Mesenchymal stem cell (in vitro differentiated cells and primary cell): ENCODE measurements at regions not wholly inside any gene's neighbourhood (a gene's known extent, or its start where the extent isn't known, plus 50 kb on each side); places are given as distances from the start of the nearest gene placed in this dataset.

Experiments used
- DNase-seq: peaks from one replicate; pipeline ENCODE4 v3.0.0-alpha.2; 2013
- H2AFZ ChIP-seq: one replicate; pipeline ENCODE4 v1.6.1; 2013; ENCODE audit warnings: low read depth, mild to moderate bottlenecking, control low read depth, inconsistent platforms, low read length, moderate library complexity
- H2AK5ac ChIP-seq: 2 replicates; pipeline ENCODE4 v1.6.1; 2013; ENCODE audit warnings: low read length, moderate library complexity, mild to moderate bottlenecking, inconsistent platforms; ENCODE audit not compliant: severe bottlenecking
- H2BK120ac ChIP-seq: one replicate; pipeline ENCODE4 v1.6.1; 2013; ENCODE audit warnings: low read depth, mild to moderate bottlenecking, inconsistent platforms, low read length, moderate library complexity
- H2BK12ac ChIP-seq, 2 experiments: one replicate each; pipeline ENCODE4 v1.6.1; 2013; ENCODE audit warnings: inconsistent platforms in 2 of 2, low read length in 2 of 2, mild to moderate bottlenecking in 2 of 2, moderate library complexity in 2 of 2, control low read depth in 1 of 2
- H2BK15ac ChIP-seq: one replicate; pipeline ENCODE4 v1.6.1; 2013; ENCODE audit warnings: mild to moderate bottlenecking, low read depth, inconsistent platforms; ENCODE audit not compliant: poor library complexity, severe bottlenecking
- H2BK5ac ChIP-seq: 2 replicates; pipeline ENCODE4 v1.6.1; 2013; ENCODE audit warnings: low read depth, mild to moderate bottlenecking, low read length, control low read depth, inconsistent platforms; ENCODE audit not compliant: poor library complexity, severe bottlenecking
- H3K14ac ChIP-seq, 2 experiments: one replicate each; pipeline ENCODE4 v1.6.1; 2013; ENCODE audit warnings: inconsistent platforms in 2 of 2, low read length in 2 of 2, control low read depth in 1 of 2, mild to moderate bottlenecking in 1 of 2, moderate library complexity in 1 of 2
- H3K18ac ChIP-seq, 2 experiments: one replicate each; pipeline ENCODE4 v1.6.1; 2013; ENCODE audit warnings: inconsistent platforms in 2 of 2, low read length in 2 of 2, control low read depth in 1 of 2, low read depth in 1 of 2, mild to moderate bottlenecking in 1 of 2
- H3K23ac ChIP-seq, 2 experiments: one replicate each; pipeline ENCODE4 v1.6.1; 2013; ENCODE audit warnings: inconsistent platforms in 2 of 2, low read length in 2 of 2, mild to moderate bottlenecking in 2 of 2, moderate library complexity in 2 of 2, control low read depth in 1 of 2
- H3K27ac ChIP-seq: 2 replicates; pipeline ENCODE4 v1.5.1; 2013; ENCODE audit warnings: mild to moderate bottlenecking, moderate library complexity, low read length, control low read depth, inconsistent platforms; ENCODE audit not compliant: poor library complexity, severe bottlenecking
- H3K27me3 ChIP-seq, 2 experiments: 2 replicates each; pipeline versions ENCODE4 v1.6.1 to v1.7.0; 2013; ENCODE audit warnings: low read length in 2 of 2, mild to moderate bottlenecking in 2 of 2, moderate library complexity in 2 of 2, control low read depth in 1 of 2, inconsistent platforms in 1 of 2; ENCODE audit not compliant: control insufficient read depth in 1 of 2, insufficient read depth in 1 of 2
- H3K36me3 ChIP-seq, 2 experiments: 2 replicates each; pipeline versions ENCODE4 v1.6.1 to v1.7.0; 2013; ENCODE audit warnings: low read length in 2 of 2, control low read depth in 1 of 2, inconsistent platforms in 1 of 2, low read depth in 1 of 2, mild to moderate bottlenecking in 1 of 2; ENCODE audit not compliant: insufficient read depth in 2 of 2, control insufficient read depth in 1 of 2
- H3K4ac ChIP-seq, 2 experiments: one replicate each; pipeline ENCODE4 v1.6.1; 2013; ENCODE audit warnings: inconsistent platforms in 2 of 2, low read length in 2 of 2, mild to moderate bottlenecking in 2 of 2, moderate library complexity in 2 of 2, control low read depth in 1 of 2, low read depth in 1 of 2
- H3K4me1 ChIP-seq: 2 replicates; pipeline ENCODE4 v1.6.1; 2013; ENCODE audit warnings: low read depth, low read length, control low read depth; ENCODE audit not compliant: control insufficient read depth, insufficient read depth
- H3K4me2 ChIP-seq: 2 replicates; pipeline ENCODE4 v1.6.1; 2013; ENCODE audit warnings: low read length, mild to moderate bottlenecking, inconsistent platforms; ENCODE audit not compliant: poor library complexity, severe bottlenecking
- H3K4me3 ChIP-seq, 2 experiments: 2 replicates each; pipeline versions ENCODE4 v1.5.1 to v1.7.0; 2013; ENCODE audit warnings: low read length in 2 of 2, mild to moderate bottlenecking in 2 of 2, control low read depth in 1 of 2, low read depth in 1 of 2; ENCODE audit not compliant: insufficient read depth in 1 of 2
- H3K79me1 ChIP-seq: replicated peaks from 2 replicates; pipeline ENCODE4 v1.6.1; 2013; ENCODE audit warnings: mild to moderate bottlenecking, control low read depth, low read length, inconsistent platforms; ENCODE audit not compliant: poor library complexity, severe bottlenecking
- H3K9ac ChIP-seq: 2 replicates; pipeline ENCODE4 v1.7.0; 2013; ENCODE audit warnings: mild to moderate bottlenecking, low read length, moderate library complexity
- H3K9me3 ChIP-seq: 2 replicates; pipeline ENCODE4 v1.7.0; 2013; ENCODE audit warnings: mild to moderate bottlenecking, low read length; ENCODE audit not compliant: control insufficient read depth
- H4K8ac ChIP-seq: one replicate; pipeline ENCODE4 v1.6.1; 2013; ENCODE audit warnings: inconsistent platforms, mild to moderate bottlenecking, low read length, moderate library complexity
- H4K91ac ChIP-seq: one replicate; pipeline ENCODE4 v1.6.1; 2013; ENCODE audit warnings: mild to moderate bottlenecking, low read length, inconsistent platforms
- WGBS: methylation state at CpG from one replicate; pipeline ENCODE4 v1.1.7; 2013; ENCODE audit warnings: mixed read lengths; 5-methylcytosine and 5-hydroxymethylcytosine counted together

DNA sequence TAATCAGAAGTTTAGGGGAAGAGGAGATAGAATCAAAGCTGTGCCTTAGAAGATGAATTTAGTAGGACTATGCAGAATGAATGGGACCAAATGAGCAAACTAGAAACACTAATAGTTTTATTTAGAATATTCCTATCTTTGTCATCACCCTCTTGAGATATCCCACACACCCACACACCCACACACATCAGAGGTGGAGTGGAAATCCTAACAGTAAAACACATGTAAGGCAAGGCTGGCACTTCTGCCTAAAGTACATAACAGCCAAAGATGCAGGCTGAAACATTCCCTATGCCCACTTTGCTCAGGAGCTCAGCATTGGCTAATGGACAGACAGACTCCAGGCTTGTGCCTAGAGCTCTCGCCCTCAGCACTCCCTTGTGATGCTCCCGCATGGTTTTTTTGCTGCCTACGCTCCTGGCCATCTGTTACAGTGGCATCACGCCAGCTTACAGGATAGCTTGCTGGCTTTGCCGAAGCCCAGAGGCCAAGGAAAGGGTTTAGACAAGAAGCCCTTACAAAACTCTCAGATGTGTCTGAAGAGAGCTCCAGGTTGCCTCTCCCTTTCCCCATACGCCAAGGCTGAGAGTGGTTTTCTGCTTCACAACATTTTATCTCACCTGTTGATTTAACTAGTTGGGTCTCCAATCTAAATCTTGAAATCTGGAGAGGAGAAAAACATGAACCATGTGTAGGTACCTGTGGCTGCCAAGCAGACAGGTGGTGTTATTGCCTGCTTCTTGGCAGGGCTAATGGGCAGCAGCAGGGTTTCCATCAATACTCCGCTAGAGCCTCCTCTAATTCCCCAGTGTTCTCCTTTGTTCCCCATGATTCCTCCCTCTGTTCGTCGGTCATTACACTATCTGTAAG lies 282.6 kb upstream of the ID4 start:
- no peak for DNase-seq
- no peak overlapping the region for H3K9ac ChIP-seq
- H3K79me1 ChIP-seq, result no peaks in the 10 kb centered on the region
- no peak overlapping the region for H4K8ac ChIP-seq
- H2BK5ac ChIP-seq, result no peak overlapping the region
- no peak overlapping the region for H2BK15ac ChIP-seq
- H2BK120ac ChIP-seq, result no peak overlapping the region
- no peak overlapping the region for H3K4ac ChIP-seq
- no peak overlapping the region for H3K4me3 ChIP-seq
- no peaks in the 10 kb centered on the region for H3K36me3 ChIP-seq
- H3K23ac ChIP-seq, result no peak overlapping the region
- WGBS, result 77% methylated on average over 8 of the region's 9 CpGs
- H3K27ac ChIP-seq, result no peak overlapping the region
- peaks cover 6% of the 10 kb centered on the region for H3K9me3 ChIP-seq
- no peaks in the 10 kb centered on the region for H3K27me3 ChIP-seq
- H2BK12ac ChIP-seq, result no peak overlapping the region
- H2AFZ ChIP-seq, result no peak overlapping the region
- H3K18ac ChIP-seq, result no peak overlapping the region
- no peak overlapping the region for H2AK5ac ChIP-seq
- H3K4me2 ChIP-seq, result no peak overlapping the region
- no peak overlapping the region for H4K91ac ChIP-seq
- H3K14ac ChIP-seq, result no peak overlapping the region
- no peaks in the 10 kb centered on the region for H3K4me1 ChIP-seq

DNA sequence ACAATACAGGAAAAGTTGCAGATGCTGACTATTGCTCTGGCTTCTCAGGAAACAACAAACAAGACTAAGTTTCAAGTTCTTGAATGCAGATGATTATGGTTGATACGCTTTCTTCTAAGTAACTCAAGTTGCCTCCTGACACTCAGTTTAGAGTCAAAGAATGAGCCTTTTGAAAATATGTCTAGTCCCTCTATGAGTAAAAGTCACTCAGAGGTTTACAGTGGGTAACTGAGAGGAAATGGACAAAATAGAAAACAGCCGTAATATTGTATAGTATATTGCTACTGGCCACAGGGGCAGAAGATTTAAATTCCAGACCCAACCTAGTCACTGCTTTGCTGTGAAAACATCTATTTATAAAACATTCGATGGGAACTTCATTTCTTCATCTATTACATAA lies 280.0 kb upstream of the ID4 start:
- H3K14ac ChIP-seq, result no peak overlapping the region
- H3K4me3 ChIP-seq, result no peak overlapping the region
- no peak overlapping the region for H2AFZ ChIP-seq
- no peak overlapping the region for H3K27ac ChIP-seq
- no peak overlapping the region for H2AK5ac ChIP-seq
- H2BK5ac ChIP-seq, result no peak overlapping the region
- peaks cover 8% of the 10 kb centered on the region for H3K9me3 ChIP-seq
- no peak overlapping the region for H4K8ac ChIP-seq
- no peaks in the 10 kb centered on the region for H3K27me3 ChIP-seq
- H2BK12ac ChIP-seq, result no peak overlapping the region
- no peaks in the 10 kb centered on the region for H3K79me1 ChIP-seq
- H2BK15ac ChIP-seq, result no peak overlapping the region
- H3K4ac ChIP-seq, result no peak overlapping the region
- H3K23ac ChIP-seq, result no peak overlapping the region
- no peak overlapping the region for H2BK120ac ChIP-seq
- no peaks in the 10 kb centered on the region for H3K4me1 ChIP-seq
- DNase-seq, result no peak
- no peaks in the 10 kb centered on the region for H3K36me3 ChIP-seq
- no peak overlapping the region for H3K4me2 ChIP-seq
- 84% methylated on average over 1 of the region's 3 CpGs for WGBS
- no peak overlapping the region for H3K9ac ChIP-seq
- H3K18ac ChIP-seq, result no peak overlapping the region
- no peak overlapping the region for H4K91ac ChIP-seq

DNA sequence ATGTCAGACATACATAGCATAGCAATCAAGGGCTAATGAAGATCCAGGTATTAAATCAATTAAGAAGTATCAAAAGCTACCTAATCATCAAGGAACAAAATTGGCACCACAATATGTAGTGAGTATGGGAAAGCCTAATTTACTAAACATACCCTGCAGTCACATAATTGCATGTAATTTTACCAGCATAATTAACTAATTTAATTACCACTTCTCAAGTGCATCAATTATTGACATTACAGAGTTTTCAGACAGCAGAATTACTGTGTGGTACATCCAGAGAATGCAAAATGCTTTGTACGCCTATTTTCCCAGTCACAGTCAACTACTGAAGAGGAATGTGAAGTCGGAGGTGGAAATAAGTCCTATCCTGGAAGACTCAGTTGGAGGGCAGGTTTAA lies 279.0 kb upstream of the ID4 start:
- H3K36me3 ChIP-seq, result no peaks in the 10 kb centered on the region
- H3K27ac ChIP-seq, result no peak overlapping the region
- no peak overlapping the region for H4K8ac ChIP-seq
- no peak overlapping the region for H2BK120ac ChIP-seq
- peak overlapping the region; percentile 42 for H2AFZ ChIP-seq
- peaks cover 3% of the 10 kb centered on the region for H3K9me3 ChIP-seq
- no peak overlapping the region for H3K23ac ChIP-seq
- WGBS, result 83% methylated on average over 2 of the region's 2 CpGs
- no peaks in the 10 kb centered on the region for H3K4me1 ChIP-seq
- no peak overlapping the region for H2BK5ac ChIP-seq
- H2BK12ac ChIP-seq, result no peak overlapping the region
- H3K9ac ChIP-seq, result no peak overlapping the region
- no peak overlapping the region for H3K4me2 ChIP-seq
- H2BK15ac ChIP-seq, result no peak overlapping the region
- H3K27me3 ChIP-seq, result no peaks in the 10 kb centered on the region
- no peak overlapping the region for H3K14ac ChIP-seq
- no peak overlapping the region for H2AK5ac ChIP-seq
- no peak for DNase-seq
- no peak overlapping the region for H3K4me3 ChIP-seq
- H3K18ac ChIP-seq, result no peak overlapping the region
- no peak overlapping the region for H3K4ac ChIP-seq
- no peaks in the 10 kb centered on the region for H3K79me1 ChIP-seq
- no peak overlapping the region for H4K91ac ChIP-seq

DNA sequence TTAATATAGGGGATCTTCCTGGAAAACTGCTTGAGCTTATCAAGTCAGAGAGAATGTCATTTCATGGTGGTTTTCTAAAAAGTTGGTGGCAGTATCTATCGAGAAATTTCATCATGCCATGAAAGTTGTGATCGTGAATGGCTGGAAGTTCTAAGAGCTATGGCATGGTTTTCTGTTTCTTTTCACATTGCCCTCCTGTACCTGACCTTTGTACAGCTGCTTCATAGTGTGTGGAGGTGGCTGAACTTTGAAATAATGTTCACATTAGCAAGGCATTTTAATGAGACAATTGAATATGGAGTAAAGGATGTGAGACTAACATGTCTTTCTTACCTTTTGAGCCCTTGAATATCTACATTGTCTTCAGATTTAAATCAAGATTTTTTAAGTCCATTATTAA lies 278.2 kb upstream of the ID4 start:
- DNase-seq, result no peak
- H4K91ac ChIP-seq, result no peak overlapping the region
- H3K4me2 ChIP-seq, result no peak overlapping the region
- 79% methylated on average over 2 of the region's 2 CpGs for WGBS
- no peaks in the 10 kb centered on the region for H3K27me3 ChIP-seq
- peaks cover 2% of the 10 kb centered on the region for H3K9me3 ChIP-seq
- no peak overlapping the region for H3K14ac ChIP-seq
- H3K18ac ChIP-seq, result no peak overlapping the region
- H4K8ac ChIP-seq, result no peak overlapping the region
- H2AFZ ChIP-seq, result no peak overlapping the region
- no peaks in the 10 kb centered on the region for H3K36me3 ChIP-seq
- H2BK120ac ChIP-seq, result no peak overlapping the region
- H2BK15ac ChIP-seq, result no peak overlapping the region
- H3K27ac ChIP-seq, result no peak overlapping the region
- H2BK12ac ChIP-seq, result no peak overlapping the region
- no peaks in the 10 kb centered on the region for H3K79me1 ChIP-seq
- no peak overlapping the region for H3K4ac ChIP-seq
- no peaks in the 10 kb centered on the region for H3K4me1 ChIP-seq
- H2AK5ac ChIP-seq, result no peak overlapping the region
- H3K4me3 ChIP-seq, result no peak overlapping the region
- H2BK5ac ChIP-seq, result no peak overlapping the region
- no peak overlapping the region for H3K23ac ChIP-seq
- H3K9ac ChIP-seq, result no peak overlapping the region
